ENCODE measurements at regions not wholly inside any gene's neighbourhood (a gene's known extent, or its start where the extent isn't known, plus 50 kb on each side); places are given as distances from the start of the nearest gene placed in this dataset.

DNA sequence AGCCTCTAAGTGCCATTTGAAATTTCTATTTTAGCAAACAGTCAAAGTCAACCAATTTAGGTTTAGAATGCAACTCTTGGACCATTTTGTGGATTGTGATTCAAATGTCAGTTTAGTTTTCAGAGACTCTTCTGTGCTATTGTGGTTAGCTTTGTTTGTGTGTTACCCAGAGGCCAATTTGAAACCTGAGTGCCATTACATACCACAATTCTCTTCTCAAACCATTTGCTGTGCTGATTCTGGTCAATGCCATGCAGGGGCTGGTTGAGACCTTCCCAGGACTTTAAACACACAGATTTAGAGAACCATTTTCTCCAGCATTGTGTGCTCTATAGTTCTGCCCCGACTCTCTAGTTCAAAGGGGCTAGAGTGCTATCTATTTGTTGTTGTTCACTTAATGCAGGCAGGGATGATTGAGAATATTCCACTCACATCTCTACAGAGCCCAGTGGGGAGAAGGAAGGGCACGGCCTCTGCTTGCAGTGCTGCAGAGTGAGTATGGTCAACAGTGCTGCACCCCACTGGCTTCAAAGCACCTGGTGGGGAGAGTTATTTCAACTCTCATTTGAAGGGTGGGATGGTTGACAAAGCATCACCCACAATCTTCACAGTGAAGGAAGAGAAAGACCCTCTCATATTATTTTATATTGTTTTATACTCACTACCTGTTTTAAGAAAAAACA lies 738.2 kb downstream of the COL12A1 start:
- Histone ChIP-seq H3K4me2 (ENCODE audit: low read length) (no peak overlapping the region), H3K9ac (ENCODE audit: low read length) (no peak overlapping the region), H3K4me3 (ENCODE audit: low read length) (no peak overlapping the region), H3K4me1 (ENCODE audit: insufficient read depth, low read length) (no peaks in the 10 kb centered on the region), H3F3A (ENCODE audit: low read length, unreplicated experiment) (no peaks in the 10 kb centered on the region), H3K27ac (ENCODE audit: low read length) (no peak overlapping the region), H3K27me3 (ENCODE audit: low read length) (no peaks in the 10 kb centered on the region), H2AFZ (ENCODE audit: low read length) (no peak overlapping the region), H3K36me3 (ENCODE audit: low read depth, low read length) (no peaks in the 10 kb centered on the region), H3K9me2 (replicated peaks; ENCODE audit: low read length) (no peaks in the 10 kb centered on the region), H4K20me1 (ENCODE audit: low read length) (no peaks in the 10 kb centered on the region), H3K9me3 (ENCODE audit: low read length) (no peaks in the 10 kb centered on the region), H3K79me2 (ENCODE audit: low read length) (no peaks in the 10 kb centered on the region)
- BruUV-seq (replicated peaks): no TSS peak
- no peak for DNase-seq
- ATAC-seq: no peak
- intact Hi-C loops (cut with micrococcal nuclease): no loop called here
- ChIA-PET CTCF (no interaction called here), POLR2A (ENCODE audit: unreplicated experiment) (no interaction called here)
- TF ChIP-seq EZH2 (IDR thresholded peaks at IDR 0.05; ENCODE audit: low read length, unreplicated experiment) (no peak), EZH2phosphoT487 (IDR thresholded peaks at IDR 0.05; ENCODE audit: borderline replicate concordance, low read length) (no peak)
- TF ChIP-seq, protein P1, sequence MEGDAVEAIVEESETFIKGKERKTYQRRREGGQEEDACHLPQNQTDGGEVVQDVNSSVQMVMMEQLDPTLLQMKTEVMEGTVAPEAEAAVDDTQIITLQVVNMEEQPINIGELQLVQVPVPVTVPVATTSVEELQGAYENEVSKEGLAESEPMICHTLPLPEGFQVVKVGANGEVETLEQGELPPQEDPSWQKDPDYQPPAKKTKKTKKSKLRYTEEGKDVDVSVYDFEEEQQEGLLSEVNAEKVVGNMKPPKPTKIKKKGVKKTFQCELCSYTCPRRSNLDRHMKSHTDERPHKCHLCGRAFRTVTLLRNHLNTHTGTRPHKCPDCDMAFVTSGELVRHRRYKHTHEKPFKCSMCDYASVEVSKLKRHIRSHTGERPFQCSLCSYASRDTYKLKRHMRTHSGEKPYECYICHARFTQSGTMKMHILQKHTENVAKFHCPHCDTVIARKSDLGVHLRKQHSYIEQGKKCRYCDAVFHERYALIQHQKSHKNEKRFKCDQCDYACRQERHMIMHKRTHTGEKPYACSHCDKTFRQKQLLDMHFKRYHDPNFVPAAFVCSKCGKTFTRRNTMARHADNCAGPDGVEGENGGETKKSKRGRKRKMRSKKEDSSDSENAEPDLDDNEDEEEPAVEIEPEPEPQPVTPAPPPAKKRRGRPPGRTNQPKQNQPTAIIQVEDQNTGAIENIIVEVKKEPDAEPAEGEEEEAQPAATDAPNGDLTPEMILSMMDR (conservative IDR thresholded peaks at IDR 0.05; ENCODE audit: low read depth, low read length): no peak

DNA sequence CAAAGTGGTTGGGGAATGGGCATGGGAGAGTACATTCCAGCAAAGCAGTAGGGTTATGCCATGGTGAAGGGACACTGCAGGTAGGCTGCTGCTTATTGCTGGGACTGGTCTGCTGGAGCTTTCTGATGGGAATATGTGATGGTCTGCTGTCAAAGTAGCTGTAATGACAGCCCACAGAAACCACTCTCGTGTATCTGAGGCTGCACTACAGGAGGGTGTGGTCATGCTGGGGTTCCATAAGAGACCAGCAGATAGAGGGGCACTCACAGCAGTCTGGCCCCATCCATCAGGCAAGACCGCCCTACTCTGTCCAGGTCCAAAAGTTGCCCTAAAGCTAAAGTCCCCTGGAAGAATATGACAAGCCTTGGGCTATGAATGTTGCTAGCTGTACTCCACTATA lies 739.3 kb downstream of the COL12A1 start:
- no peak overlapping the region for H3K9ac ChIP-seq (ENCODE audit: low read length)
- no TSS peak for BruUV-seq (replicated peaks)
- H4K20me1 ChIP-seq (ENCODE audit: low read length): no peaks in the 10 kb centered on the region
- ATAC-seq (no peak), DNase-seq (no peak)
- intact Hi-C loops (cut with micrococcal nuclease): no loop called here
- no peaks in the 10 kb centered on the region for H3K9me2 ChIP-seq (replicated peaks; ENCODE audit: low read length)
- H3F3A ChIP-seq (ENCODE audit: low read length, unreplicated experiment): no peaks in the 10 kb centered on the region
- H3K4me2 ChIP-seq (ENCODE audit: low read length): no peak overlapping the region
- TF ChIP-seq EZH2 (IDR thresholded peaks at IDR 0.05; ENCODE audit: low read length, unreplicated experiment) (no peak), EZH2phosphoT487 (IDR thresholded peaks at IDR 0.05; ENCODE audit: borderline replicate concordance, low read length) (no peak)
- TF ChIP-seq, protein P1 (conservative IDR thresholded peaks at IDR 0.05; ENCODE audit: low read depth, low read length): no peak
- H2AFZ ChIP-seq (ENCODE audit: low read length): no peak overlapping the region
- POLR2A ChIA-PET (ENCODE audit: unreplicated experiment): no interaction called here
- no peaks in the 10 kb centered on the region for H3K4me1 ChIP-seq (ENCODE audit: insufficient read depth, low read length)
- H3K27me3 ChIP-seq (ENCODE audit: low read length): no peaks in the 10 kb centered on the region
- no peak overlapping the region for H3K27ac ChIP-seq (ENCODE audit: low read length)
- no peak overlapping the region for H3K4me3 ChIP-seq (ENCODE audit: low read length)
- H3K9me3 ChIP-seq (ENCODE audit: low read length): no peaks in the 10 kb centered on the region
- H3K79me2 ChIP-seq (ENCODE audit: low read length): no peaks in the 10 kb centered on the region
- CTCF ChIA-PET: no interaction called here
- H3K36me3 ChIP-seq (ENCODE audit: low read depth, low read length): no peaks in the 10 kb centered on the region

DNA sequence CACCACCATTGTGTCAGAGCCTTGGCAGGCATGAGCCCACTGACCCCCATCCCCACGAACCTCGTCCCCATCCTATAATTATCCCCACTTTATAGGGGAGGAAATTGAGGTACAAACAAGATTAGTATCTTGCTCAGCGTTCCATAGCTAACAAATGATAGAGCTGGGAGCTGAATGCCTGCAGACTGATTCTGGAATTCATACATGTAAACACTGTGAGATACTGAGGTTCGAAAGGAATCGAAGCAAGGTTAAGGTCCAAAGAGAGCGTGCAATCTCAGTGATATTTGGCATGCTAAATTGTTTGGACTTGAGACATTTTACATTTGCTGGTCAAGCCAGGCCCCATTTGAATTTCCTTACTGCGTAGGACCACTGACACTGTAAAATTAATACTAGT lies 746.6 kb downstream of the COL12A1 start:
- H3K4me3 ChIP-seq (ENCODE audit: low read length): no peak overlapping the region
- no peaks in the 10 kb centered on the region for H3K9me3 ChIP-seq (ENCODE audit: low read length)
- no peaks in the 10 kb centered on the region for H3F3A ChIP-seq (ENCODE audit: low read length, unreplicated experiment)
- intact Hi-C loops (cut with micrococcal nuclease): no loop called here
- no peaks in the 10 kb centered on the region for H3K9me2 ChIP-seq (replicated peaks; ENCODE audit: low read length)
- no peak overlapping the region for H3K4me2 ChIP-seq (ENCODE audit: low read length)
- BruUV-seq (replicated peaks): no TSS peak
- H3K4me1 ChIP-seq (ENCODE audit: insufficient read depth, low read length): no peaks in the 10 kb centered on the region
- POLR2A ChIA-PET (ENCODE audit: unreplicated experiment): no interaction called here
- ATAC-seq: no peak
- no peaks in the 10 kb centered on the region for H3K79me2 ChIP-seq (ENCODE audit: low read length)
- H2AFZ ChIP-seq (ENCODE audit: low read length): no peak overlapping the region
- no peaks in the 10 kb centered on the region for H3K27me3 ChIP-seq (ENCODE audit: low read length)
- no peaks in the 10 kb centered on the region for H3K36me3 ChIP-seq (ENCODE audit: low read depth, low read length)
- no peaks in the 10 kb centered on the region for H4K20me1 ChIP-seq (ENCODE audit: low read length)
- no peak overlapping the region for H3K27ac ChIP-seq (ENCODE audit: low read length)
- H3K9ac ChIP-seq (ENCODE audit: low read length): no peak overlapping the region
- no peak for DNase-seq
- TF ChIP-seq EZH2phosphoT487 (IDR thresholded peaks at IDR 0.05; ENCODE audit: borderline replicate concordance, low read length) (no peak), EZH2 (IDR thresholded peaks at IDR 0.05; ENCODE audit: low read length, unreplicated experiment) (no peak)
- TF ChIP-seq, protein P1 (conservative IDR thresholded peaks at IDR 0.05; ENCODE audit: low read depth, low read length): no peak
- CTCF ChIA-PET: no interaction called here
